Heart left ventricle (tissue), 13 donors: ENCODE measurements at regions not wholly inside any gene's neighbourhood (a gene's known extent, or its start where the extent isn't known, plus 50 kb on each side); places are given as distances from the start of the nearest gene placed in this dataset.

Experiments used
- CTCF ChIP-seq, 12 donors: fragments of 200-600 bp; sonication (generic) in 4 of 12; IDR thresholded peaks; one replicate each; pipeline versions ENCODE4 v1.5.0 to v1.8.0; 2018 to 2022; ENCODE audit warnings: antibody characterized with exemption in 12 of 12, mild to moderate bottlenecking in 5 of 12
- POLR2A ChIP-seq, 2 donors: fragments of 450-650 bp; IDR thresholded peaks; one replicate each; pipeline ENCODE4 v1.6.1; 2017; ENCODE audit warnings: antibody characterized with exemption in 2 of 2, mild to moderate bottlenecking in 2 of 2, moderate library complexity in 2 of 2
- donor health status: ischemic (EF 13 %, LVEDD 7.1; RV severe dilation, severe dysfunction).
- donor health status: DM: no; HTN: yes; CAD: no.
- donor health status: DM: no; HTN: no; CAD: no.
- donor health status: ischemic (EF 25% LVEDD 6.9; RV normal size, moderate dysfunction).
- donor health status: ischemic (EF 25% LVEDD 5.7; RV mildly dilated, moderate dysfunction).
- donor health status: ischemic (EF 35%, LVEDD 5.7; RV mildly dilated, moderate dysfunction).
- donor health status: nonischemic (EF 11% LVEDD 7.7; RV severe dilation, severe dysfunction).
- donor health status: DM: yes; HTN: yes; CAD: no.
- donor health status: PGD.
- donor health status: ischemic (EF 29% LVEDD 5.4; RV normal size, mild dysfunction).
- donor health status: nonischemic (EF 23%, LVEDD 6.1; RV moderate dilation, normal function).

GRCh38 chr1:97013941-97014340, 292.4 kb downstream of the PTBP2 start:
- TF ChIP-seq CTCF (IDR thresholded peaks at IDR 0.05): no peak
- TF ChIP-seq POLR2A (IDR thresholded peaks at IDR 0.05): no peak
